GM12872 (cell line): ENCODE measurements at regions not wholly inside any gene's neighbourhood (a gene's known extent, or its start where the extent isn't known, plus 50 kb on each side); places are given as distances from the start of the nearest gene placed in this dataset.

Experiments used
- CTCF ChIP-seq: IDR thresholded peaks from 3 replicates; pipeline ENCODE4 v1.5.1; 2011; ENCODE audit warnings: low read depth, mild to moderate bottlenecking, low read length, moderate library complexity; ENCODE audit not compliant: insufficient read depth

- TF ChIP-seq CTCF: no peak
These were observed 1113.4 kb downstream of the BRD1 start for GRCh38 chr22:48714231-48714630.

- no peak for TF ChIP-seq CTCF
These were observed 1114.1 kb downstream of the BRD1 start for GRCh38 chr22:48713272-48714205.

- TF ChIP-seq CTCF: no peak
These were observed 1115.0 kb downstream of the BRD1 start for GRCh38 chr22:48712558-48713271.

- no peak for TF ChIP-seq CTCF
These were observed 1116.0 kb downstream of the BRD1 start for GRCh38 chr22:48711669-48712068.

GRCh38 chr22:48711031-48711431 lies 1116.6 kb downstream of the BRD1 start:
- no peak for TF ChIP-seq CTCF

GRCh38 chr22:48710410-48710809 lies 1117.3 kb downstream of the BRD1 start:
- no peak for TF ChIP-seq CTCF

GRCh38 chr22:48709976-48710375 lies 1117.7 kb downstream of the BRD1 start:
- TF ChIP-seq CTCF: no peak
